ENCODE measurements at regions not wholly inside any gene's neighbourhood (a gene's known extent, or its start where the extent isn't known, plus 50 kb on each side); places are given as distances from the start of the nearest gene placed in this dataset.
"Not testable (repeated sequence)": the region's sequence is repeated elsewhere in the genome, so short reads cannot be mapped to it uniquely, and the experiment has no call there.

GRCh38 chr12:34262140-34262539 lies 239.8 kb downstream of the ALG10 start:
- TF ChIP-seq, protein P1, sequence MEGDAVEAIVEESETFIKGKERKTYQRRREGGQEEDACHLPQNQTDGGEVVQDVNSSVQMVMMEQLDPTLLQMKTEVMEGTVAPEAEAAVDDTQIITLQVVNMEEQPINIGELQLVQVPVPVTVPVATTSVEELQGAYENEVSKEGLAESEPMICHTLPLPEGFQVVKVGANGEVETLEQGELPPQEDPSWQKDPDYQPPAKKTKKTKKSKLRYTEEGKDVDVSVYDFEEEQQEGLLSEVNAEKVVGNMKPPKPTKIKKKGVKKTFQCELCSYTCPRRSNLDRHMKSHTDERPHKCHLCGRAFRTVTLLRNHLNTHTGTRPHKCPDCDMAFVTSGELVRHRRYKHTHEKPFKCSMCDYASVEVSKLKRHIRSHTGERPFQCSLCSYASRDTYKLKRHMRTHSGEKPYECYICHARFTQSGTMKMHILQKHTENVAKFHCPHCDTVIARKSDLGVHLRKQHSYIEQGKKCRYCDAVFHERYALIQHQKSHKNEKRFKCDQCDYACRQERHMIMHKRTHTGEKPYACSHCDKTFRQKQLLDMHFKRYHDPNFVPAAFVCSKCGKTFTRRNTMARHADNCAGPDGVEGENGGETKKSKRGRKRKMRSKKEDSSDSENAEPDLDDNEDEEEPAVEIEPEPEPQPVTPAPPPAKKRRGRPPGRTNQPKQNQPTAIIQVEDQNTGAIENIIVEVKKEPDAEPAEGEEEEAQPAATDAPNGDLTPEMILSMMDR (IDR thresholded peaks at IDR 0.05; ENCODE audit: extremely low read depth in 1 of 2, insufficient read depth in 1 of 2, low read depth in 1 of 2, low read length in 2 of 2), result not testable (repeated sequence)
- TF ChIP-seq MAX (IDR thresholded peaks at IDR 0.05; ENCODE audit: insufficient read depth, insufficient read length), result not testable (repeated sequence)
